ENCODE measurements at regions not wholly inside any gene's neighbourhood (a gene's known extent, or its start where the extent isn't known, plus 50 kb on each side); places are given as distances from the start of the nearest gene placed in this dataset.

DNA sequence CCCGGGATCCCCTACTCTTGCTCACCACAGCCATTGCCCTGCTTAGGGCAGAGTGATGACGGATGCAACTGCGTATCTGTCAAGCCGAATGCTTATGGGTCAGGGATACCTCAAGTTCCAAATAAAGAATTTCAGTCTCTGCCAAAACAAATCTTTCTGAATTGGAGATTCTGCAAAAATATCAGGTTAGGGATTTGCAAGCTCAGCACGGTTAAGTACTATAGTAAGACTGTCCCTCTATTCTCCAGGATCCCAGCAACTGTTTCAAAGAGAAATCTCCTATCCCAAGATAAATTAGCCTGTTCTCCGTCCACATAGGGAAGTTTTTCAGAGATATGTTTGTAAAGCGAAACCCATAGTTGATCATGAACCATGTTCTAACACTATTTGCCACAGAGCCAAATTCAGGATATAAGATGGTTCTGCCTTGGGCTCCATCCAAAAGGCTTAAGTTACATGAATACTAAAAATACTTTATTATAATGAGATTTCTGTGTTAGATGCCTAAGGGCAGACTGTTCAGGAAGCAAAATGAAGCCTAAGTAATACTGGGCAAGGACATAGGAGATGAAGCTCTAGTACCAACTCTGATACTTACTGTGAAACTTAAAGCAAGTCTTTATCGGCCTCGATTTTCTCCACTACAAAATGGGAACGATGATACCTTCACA is 100.1 kb upstream of the LPP start:
- DNase-seq (ENCODE audit: insufficient read length, low spot score), result no peak
- no peak for FAIRE-seq

DNA sequence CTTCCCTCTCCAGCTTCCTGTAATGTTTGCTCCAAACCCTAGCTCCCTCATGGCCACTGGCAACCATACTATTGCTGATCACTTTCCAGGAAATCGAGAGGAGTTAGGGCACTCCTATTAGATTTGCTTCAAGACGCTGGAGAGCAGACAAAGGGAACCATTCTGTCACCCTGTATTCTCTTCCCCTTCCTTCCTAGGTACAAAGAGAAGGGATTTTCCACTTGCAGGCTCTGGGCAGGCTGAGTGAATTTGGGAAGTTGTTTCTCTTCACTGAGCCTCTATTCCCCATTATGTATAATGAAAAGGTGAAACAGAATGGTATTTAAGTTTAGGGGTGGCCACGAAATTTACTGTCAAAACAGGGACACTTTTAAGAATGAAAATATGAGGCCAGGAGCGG is 99.4 kb upstream of the LPP start:
- FAIRE-seq, result no peak
- no peak for DNase-seq (ENCODE audit: insufficient read length, low spot score)

DNA sequence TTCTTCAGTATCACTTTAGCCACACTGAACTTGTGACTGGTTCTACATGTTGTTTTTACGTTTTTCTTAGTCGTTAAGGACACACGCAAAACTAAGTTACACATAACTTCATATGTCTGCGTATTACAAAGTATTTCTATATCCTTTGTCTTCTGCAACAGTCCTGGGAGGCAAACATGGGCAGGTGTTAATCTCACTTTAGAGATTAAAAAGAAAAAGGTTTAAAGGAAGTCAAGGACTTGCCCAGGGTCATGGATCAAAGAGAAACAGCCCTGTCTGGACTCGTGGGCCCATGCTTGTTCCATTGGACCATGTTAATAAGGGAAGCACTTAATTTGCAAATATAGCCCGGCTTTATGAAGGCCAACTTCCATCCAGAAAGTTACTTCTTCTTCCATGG is 98.6 kb upstream of the LPP start:
- DNase-seq (ENCODE audit: insufficient read length, low spot score) (no peak), FAIRE-seq (no peak)

DNA sequence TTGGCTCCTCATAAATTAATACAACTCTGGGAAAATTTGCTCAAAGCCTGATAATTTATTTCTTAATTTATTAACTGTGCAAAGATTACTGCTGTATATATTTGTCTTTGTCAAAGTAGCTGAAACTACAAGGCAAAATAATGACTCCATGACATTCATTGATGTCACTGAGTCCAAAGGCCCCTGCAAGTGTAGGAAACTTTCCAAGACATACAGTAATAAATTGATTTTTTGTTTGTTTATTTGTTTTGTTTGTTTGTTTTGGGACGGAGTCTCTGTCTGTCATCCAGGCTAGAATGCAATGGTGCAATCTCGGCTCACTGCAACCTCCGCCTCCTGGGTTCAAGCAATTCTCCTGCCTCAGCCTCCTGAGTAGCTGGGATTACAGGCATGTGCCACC is 96.8 kb upstream of the LPP start:
- no peak for FAIRE-seq

DNA sequence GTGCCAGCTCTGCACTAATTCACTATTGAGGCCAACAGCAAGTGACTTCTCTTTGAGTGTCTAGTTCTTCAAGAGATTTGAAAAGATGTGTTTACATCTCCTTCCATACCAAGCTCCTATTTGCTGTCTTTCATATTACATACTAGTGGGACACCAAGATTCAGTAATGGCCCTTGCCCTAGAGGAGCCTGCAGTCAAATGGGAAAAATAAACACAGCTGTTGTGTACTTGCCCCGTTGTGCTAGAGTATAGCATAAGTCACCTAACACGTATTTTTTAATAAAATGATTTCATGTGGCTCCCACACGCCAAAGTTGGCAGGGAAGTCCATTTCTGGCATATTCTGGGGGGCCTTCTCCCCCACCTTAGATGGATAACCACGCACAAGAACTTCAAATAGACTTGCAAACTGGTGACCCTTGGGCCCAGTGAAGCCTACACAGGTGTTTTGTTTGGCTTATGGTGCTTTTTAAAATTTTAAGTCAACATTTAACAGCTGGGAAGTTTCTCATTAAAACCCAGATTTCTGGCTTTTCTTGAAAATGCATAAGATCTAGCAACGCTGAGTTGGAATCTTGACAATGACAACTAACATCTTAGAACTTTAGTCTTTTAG is 95.3 kb upstream of the LPP start:
- no peak for FAIRE-seq
- no peak for DNase-seq (ENCODE audit: insufficient read length, low spot score)

More for the DNA sequence above, 96.8 kb upstream of the LPP start:
- no peak for DNase-seq (ENCODE audit: insufficient read length, low spot score)

DNA sequence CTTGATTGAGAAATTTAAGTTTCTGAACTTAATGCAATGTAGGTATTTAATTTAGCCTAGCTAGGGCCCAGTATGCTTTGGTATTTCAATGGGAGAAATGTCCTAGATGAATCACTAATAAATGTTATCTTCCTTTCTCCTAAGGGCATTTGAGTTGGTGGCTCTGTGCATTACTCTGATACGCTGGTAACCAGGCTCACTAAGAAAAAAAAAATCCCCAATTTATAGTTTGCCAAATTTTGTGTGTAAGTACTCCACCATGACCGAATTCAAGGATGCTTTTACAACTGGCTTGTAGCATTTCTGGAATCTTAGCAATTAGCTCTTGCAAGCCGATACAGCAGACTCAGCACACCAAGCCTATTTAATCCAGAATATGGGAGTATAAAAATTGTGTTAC is 94.6 kb upstream of the LPP start:
- FAIRE-seq, result no peak

DNA sequence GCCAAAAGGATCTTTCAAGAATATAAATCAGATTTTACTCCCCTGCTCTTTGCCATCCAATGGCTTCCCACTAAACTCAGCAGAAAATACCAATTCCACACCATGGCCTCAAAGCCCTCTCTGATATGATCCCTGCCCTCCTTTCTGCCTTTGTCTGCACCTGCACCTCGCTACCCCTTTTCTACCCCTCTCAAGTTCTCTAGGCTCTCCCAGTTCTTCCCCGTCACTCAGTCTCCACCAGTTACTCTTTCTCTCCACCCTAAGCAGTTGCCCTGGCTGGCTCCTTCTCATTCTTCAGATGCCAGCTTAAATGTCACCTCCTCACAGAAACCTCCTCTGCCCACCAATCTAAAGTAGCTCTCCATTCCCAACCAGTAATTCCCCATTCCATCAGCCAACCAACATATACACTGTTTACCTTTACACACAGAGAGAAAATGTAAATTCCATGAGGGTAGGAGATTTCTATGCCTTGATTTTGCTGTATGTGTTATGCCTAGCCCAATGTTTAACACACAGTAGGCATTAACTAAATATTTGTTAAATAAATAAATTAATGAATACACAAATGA is 93.6 kb upstream of the LPP start:
- no peak for DNase-seq (ENCODE audit: insufficient read length, low spot score)
- FAIRE-seq, result no peak

More for the DNA sequence above, 94.6 kb upstream of the LPP start:
- no peak for DNase-seq (ENCODE audit: insufficient read length, low spot score)

DNA sequence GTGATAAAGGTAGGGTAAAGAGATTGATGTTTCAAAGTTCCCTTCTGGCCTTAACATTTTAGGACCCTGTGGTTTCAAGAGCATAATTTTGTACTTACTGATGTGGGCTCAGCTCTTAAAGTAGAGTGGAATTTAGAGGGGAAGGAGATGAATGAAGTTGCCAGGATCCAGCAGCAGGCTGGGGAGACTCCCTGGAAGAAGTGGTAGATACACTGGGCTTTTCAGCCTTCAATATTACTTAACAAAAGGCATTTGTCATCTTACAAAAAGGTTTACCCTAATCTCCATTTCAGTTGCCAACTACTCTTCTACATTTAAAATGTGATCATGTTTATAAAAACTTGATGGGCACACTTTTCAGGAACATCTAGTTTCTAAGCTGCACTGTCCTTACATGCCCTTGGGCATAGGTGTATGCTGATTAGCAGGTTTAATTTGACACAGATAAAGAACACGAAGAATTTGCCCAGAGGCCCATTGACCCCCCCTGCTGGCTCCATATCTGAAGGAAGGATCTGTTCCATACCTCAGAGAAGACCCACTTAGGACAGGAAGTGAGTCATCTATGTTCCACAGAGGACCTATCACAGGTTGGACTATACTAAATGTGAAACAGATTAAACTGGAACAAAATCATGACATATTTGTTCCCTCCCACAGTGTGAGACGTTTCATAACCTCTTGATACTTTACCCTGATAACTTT is 93.0 kb upstream of the LPP start:
- FAIRE-seq (no peak), DNase-seq (ENCODE audit: insufficient read length, low spot score) (no peak)

DNA sequence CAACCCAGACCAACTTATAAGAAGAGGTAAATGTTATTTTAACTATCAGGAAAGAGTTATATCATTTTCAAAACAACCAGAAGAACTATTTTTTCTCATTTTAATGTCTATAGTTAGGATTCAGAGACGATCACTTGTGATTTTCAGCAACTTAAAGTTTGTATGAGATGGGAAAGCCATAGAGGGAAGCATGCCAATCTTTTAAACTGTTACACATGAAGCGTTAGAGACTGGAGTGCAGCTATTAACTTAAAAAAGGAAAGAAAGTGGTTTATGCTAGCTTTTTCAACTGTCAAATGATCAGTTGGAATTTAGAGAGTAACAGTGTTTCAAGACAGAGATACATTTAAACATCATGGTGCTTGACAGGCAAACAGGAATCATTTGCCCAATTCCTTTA is 91.7 kb upstream of the LPP start:
- DNase-seq (ENCODE audit: insufficient read length, low spot score) (no peak), FAIRE-seq (no peak)

DNA sequence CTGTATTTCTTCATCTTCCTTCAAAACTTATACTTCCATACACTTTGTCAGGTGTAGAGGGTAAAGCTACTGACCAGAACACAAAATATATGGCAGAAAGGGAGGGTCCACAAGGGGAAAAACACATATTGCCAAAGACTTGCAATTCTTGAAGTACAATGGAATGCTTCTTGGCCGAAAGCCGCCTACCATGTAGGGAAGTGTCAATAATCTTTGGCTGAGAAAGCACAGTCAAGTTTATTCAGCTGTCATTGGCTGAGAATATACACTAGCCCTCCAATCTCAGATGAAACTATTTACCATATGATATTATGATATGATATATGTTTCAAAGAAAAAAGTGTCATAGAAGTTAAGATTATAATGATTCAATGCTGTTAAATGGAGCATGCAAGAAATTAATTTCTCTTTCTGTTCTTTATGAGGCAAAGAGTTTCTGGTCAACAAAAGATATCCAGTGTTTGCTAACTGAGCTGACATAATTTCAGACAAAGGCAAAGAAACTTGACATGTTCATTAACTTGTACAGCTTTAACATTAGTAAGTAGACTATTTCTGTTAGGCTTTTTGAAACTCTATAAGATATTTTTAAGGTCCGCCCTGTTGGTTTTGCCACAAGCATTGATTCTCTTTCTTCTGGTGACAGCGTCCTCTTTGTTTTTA is 89.0 kb upstream of the LPP start:
- FAIRE-seq (no peak), DNase-seq (ENCODE audit: insufficient read length, low spot score) (no peak)

DNA sequence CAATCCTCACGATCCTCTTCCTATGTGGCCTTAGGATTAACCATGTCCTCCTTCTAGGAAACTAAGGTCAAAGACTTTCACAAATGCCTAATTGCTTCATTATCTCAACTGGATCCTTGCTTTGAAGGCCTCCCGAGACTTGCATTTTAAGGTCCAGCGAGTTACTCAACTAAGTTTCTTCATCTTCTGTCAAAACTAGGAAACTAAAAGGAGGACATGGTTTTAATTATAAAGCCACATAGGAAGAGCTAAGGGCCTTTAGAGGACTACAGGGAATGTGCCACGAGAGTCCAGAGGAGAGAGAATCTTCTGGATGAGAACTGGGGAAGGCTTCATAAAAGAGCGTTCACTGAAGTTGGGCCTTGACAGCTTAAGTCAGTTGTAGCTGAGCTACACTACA is 87.8 kb upstream of the LPP start:
- DNase-seq (ENCODE audit: insufficient read length, low spot score) (no peak), FAIRE-seq (no peak)

DNA sequence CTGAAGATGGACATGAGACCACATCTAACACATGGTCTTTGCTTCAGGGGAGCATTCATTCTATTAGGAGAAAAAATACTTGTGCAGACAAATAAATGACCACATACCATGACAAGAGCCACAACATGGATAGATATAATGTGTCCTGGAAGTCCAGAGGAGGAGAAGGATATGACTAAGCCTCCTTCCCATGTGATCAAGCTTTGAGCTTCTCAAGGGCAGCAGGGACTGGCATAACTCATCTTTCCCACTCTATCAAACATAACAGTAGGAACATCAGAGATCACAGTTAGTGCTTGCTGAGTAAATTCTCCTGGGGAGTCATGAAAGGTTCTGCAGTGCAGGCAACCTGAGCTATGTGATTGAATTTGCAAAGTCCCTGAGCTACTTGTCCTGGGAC is 86.0 kb upstream of the LPP start:
- FAIRE-seq, result no peak

DNA sequence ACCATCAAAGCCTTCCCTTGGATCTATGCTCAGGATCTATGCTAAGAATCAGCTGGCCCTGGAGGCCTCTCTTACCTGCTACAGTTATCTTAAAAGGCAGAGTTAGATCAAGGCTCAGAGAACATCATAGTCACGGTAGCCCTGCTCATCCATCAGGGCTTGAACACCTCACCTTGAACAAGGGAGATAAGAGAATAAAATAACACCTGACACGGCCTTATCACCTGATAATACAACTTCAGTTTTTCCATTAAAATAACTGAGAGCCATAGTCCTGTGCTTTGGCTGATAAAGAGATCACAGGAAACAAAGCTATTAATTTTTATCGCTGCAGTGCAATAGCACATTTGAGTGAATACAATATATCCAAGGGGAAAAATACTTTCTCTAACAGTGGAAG is 85.6 kb upstream of the LPP start:
- DNase-seq (ENCODE audit: insufficient read length, low spot score), result no peak
- FAIRE-seq, result no peak

More for the DNA sequence above, 86.0 kb upstream of the LPP start:
- no peak for DNase-seq (ENCODE audit: insufficient read length, low spot score)

DNA sequence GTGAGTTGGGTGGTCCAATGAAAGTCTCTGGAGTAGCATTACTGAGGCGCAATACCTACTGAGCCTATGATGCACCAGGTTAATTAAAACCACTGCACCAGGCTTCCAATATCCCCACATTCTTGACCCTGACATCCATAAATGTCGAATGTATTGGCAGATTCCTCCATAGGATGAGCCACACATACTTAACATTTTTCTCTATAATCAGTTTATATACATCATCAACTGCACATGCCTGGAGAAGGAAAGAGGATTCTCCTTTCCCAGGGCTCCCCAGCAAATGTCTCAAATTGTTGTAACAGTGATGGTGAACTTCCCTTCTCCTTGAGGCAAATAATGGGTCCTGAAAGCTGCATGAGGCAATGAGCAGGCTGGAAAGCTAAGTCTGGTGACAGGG is 82.3 kb upstream of the LPP start:
- DNase-seq (ENCODE audit: insufficient read length, low spot score) (no peak), FAIRE-seq (no peak)

DNA sequence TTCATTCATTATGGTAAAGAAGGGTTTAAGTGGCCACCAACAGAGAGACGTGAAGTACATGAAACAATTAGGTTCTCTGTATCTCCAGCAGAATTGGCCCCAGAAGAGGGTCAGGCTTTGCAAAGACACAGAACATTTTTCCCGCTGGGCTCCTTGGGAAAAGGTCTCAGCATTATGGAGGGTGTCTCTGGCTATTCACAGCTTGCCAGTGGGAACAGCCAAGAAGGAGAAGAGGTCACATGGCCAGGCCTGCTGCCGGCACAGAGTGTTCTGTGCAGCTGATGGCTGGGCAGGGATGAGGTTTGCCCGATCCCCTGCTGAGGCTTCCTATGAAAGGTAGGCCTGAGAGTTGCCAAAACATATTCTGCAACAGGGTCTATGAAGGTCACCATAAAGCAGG is 77.8 kb upstream of the LPP start:
- DNase-seq (ENCODE audit: insufficient read length, low spot score), result no peak
- FAIRE-seq, result no peak

DNA sequence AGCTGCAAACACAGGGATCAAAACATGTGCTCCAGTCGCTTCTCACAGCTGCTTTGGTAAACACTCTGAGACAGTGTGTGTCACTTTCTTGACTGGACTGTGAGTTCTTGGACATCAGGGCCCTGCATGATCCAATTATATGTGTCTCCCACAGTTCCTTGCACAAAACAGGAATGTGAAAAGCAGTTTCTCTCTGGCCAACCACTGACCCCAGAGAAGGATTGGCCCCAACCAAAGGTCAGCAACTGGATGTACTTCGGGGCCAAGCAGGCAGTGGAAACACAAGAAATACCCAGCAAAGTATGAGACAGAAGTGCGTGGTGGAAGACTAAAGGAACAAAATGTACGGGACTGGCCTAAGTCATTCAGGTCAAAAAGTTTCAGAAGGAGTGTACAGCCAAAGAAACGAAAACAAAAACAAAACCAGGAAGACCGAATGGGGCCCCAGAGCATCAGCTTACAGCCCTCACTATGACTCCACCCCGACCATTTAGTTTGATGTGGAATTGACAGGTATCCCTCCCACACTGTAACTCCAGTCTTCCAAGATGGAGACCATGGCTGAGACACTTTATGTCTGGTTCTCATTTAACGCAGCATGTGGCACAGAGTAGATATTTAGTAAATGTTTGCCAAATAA is 76.7 kb upstream of the LPP start:
- FAIRE-seq, result no peak

DNA sequence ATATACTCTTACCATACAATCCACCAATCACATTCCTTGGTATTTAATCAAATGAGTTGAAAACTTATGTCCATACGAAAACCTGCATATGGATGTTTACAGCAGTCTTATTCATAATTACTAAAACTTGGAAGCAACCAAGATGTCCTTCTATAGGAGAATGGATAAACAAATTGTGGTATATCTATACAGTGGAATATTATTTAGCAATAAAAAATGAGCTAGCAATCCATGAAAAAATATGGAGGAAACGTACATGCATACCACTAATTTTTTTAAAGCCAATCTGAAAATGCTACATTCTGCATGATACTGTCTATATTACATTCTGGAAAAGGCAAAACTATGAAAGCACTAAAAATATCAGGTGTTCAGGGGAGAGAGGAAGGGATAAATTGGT is 73.9 kb upstream of the LPP start:
- FAIRE-seq (no peak), DNase-seq (ENCODE audit: insufficient read length, low spot score) (no peak)

More for the DNA sequence above, 76.7 kb upstream of the LPP start:
- DNase-seq (ENCODE audit: insufficient read length, low spot score), result no peak

DNA sequence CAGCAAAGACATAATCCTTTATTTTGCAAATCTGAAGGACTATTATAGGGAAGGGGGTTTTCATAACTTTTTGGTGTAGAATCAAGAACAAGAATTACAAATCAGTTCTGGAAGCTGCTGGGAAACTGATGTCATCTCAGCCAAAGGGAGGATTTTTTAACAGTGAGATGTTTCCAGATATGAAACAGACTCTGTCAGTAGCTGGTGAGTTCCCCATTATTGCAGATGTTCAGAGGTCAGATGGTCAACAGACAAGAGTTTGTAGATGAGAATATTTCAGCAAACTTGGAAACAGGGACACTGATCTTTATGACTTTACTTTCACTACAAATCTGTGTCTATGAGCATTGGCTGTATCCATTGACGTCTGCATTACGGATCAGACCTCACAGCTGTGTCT is 71.9 kb upstream of the LPP start:
- FAIRE-seq (no peak), DNase-seq (ENCODE audit: insufficient read length, low spot score) (no peak)

DNA sequence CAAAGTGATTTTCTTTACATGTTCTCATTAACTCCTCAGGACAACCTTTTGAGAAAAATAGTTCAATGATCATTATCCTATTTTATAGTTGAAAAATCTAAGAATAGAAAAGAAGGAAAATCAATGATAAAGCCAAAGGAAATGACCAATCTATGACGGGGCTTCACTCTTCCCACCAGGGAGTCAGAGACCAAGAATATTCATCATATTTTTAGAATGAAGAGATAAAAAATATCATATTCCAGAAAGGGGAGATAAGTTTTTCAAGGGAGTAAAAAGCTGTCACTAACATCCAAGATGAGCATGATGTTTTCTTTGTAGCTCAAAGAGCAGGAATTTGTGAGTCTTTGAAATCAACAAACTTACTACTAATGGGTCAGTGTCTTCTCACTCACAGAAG is 71.5 kb upstream of the LPP start:
- FAIRE-seq, result no peak

DNA sequence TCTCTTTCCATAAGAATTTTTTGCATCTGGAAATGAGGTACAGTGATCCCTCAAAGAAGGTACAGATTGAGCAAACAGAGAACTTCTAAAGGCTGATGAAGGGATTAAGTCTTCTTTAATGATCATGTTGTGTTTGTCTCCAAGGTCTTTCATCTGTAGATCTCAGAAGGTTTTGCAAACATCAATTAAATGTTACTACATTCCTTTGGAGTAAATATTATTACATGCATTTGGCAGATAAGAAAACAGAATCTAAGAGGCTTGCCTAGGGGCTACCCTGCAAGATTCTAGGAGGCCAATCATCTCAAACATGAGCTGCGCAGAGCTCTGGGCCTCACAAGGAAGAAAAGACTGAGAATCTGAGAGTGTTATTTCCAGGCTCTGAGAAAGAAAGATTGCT is 70.9 kb upstream of the LPP start:
- DNase-seq (ENCODE audit: insufficient read length, low spot score), result no peak
- FAIRE-seq, result no peak

More for the DNA sequence above, 71.5 kb upstream of the LPP start:
- no peak for DNase-seq (ENCODE audit: insufficient read length, low spot score)

Data from GM19239 (cell line).